A549 (cell line): ENCODE measurements at regions not wholly inside any gene's neighbourhood (a gene's known extent, or its start where the extent isn't known, plus 50 kb on each side); places are given as distances from the start of the nearest gene placed in this dataset.

Experiments
- ATAC-seq, 2 experiments: fragments of 200-7000 bp in 1 of 2; fragments of >200 bp in 1 of 2; cut with Nextera tagmentation in 1 of 2; cut with Tn5 transposase in 1 of 2; 3 replicates each; pipeline versions ENCODE4 v1.8.0 to v1.9.1; 2018 to 2020; ENCODE audit warnings: mild to moderate bottlenecking in 1 of 2, moderate library complexity in 1 of 2
- CTCF ChIA-PET: fragments of 300-600 bp; sonication (Branson Sonifier 250); formaldehyde crosslinking; extraction: SDS; loops from one replicate; lab custom pipeline; 2021; ENCODE audit warnings: antibody characterized with exemption, inconsistent platforms; lab: Yijun Ruan, JAX
- POLR2A ChIA-PET: fragments of 350-600 bp; formaldehyde crosslinking; extraction: SDS; loops from one replicate; lab custom pipeline; 2021; ENCODE audit warnings: antibody characterized with exemption, inconsistent platforms; lab: Yijun Ruan, JAX
- DNase-seq, 2 experiments: peaks; one replicate each; pipeline versions ENCODE4 v3.0.0 to v3.0.0-alpha.2; 2011 to 2016; ENCODE audit warnings: low read depth in 1 of 2, low spot score in 1 of 2
- FAIRE-seq: peaks from 2 replicates; lab custom pipeline; 2011; peaks lifted over from hg19 to GRCh38; lab: Jason Lieb, UNC
- H3K27ac ChIP-seq, 2 experiments: fragments of >200 bp; sonication (Bioruptor Twin); formaldehyde crosslinking; 3 replicates each; pipeline ENCODE4 v1.5.1; 2016 to 2017
- H3K4me1 ChIP-seq: fragments of >200 bp; sonication (Bioruptor Twin); formaldehyde crosslinking; 3 replicates; pipeline ENCODE4 v1.6.1; 2016
- H3K4me2 ChIP-seq: fragments of >200 bp; sonication (Bioruptor Twin); formaldehyde crosslinking; 3 replicates; pipeline ENCODE4 v1.6.1; 2016
- H3K4me3 ChIP-seq: fragments of >200 bp; sonication (Bioruptor Twin); formaldehyde crosslinking; 3 replicates; pipeline ENCODE4 v1.5.1; 2016
- H3K9me3 ChIP-seq: fragments of >200 bp; sonication (Bioruptor Twin); formaldehyde crosslinking; 3 replicates; pipeline ENCODE4 v1.6.1; 2016
- BHLHE40 ChIP-seq: IDR thresholded peaks from 2 replicates; pipeline ENCODE4 v1.6.1; 2012; ENCODE audit warnings: low read depth, low read length, inconsistent platforms
- CBX2 ChIP-seq: fragments of 200-600 bp; sonication (generic); IDR thresholded peaks from 2 replicates; pipeline ENCODE4 v1.6.1; 2016; ENCODE audit warnings: low read depth, mild to moderate bottlenecking, borderline replicate concordance
- CTCF ChIP-seq: fragments of >200 bp; sonication (Bioruptor Twin); formaldehyde crosslinking; IDR thresholded peaks from 3 replicates; pipeline ENCODE4 v1.5.1; 2016
- EP300 ChIP-seq, 2 experiments: fragments of >200 bp; sonication (Bioruptor Twin); formaldehyde crosslinking; IDR thresholded peaks; 2 replicates in 1 of 2; 3 replicates in 1 of 2; pipeline ENCODE4 v1.6.1; 2016 to 2017
- FOSB ChIP-seq: fragments of 250-450 bp; sonication (Bioruptor Pico); IDR thresholded peaks from 2 replicates; pipeline ENCODE4 v1.5.0; 2020; ENCODE audit warnings: mild to moderate bottlenecking, moderate library complexity
- HMGXB4 ChIP-seq: fragments of 250-450 bp; sonication (Bioruptor Pico); IDR thresholded peaks from 2 replicates; pipeline ENCODE4 v1.5.0; 2021; ENCODE audit warnings: mild to moderate bottlenecking, moderate library complexity, borderline replicate concordance
- HOXB5 ChIP-seq: fragments of 250-450 bp; sonication (Bioruptor Pico); IDR thresholded peaks from 2 replicates; pipeline ENCODE4 v1.5.0; 2020; ENCODE audit warnings: mild to moderate bottlenecking, moderate library complexity
- JUNB ChIP-seq: fragments of >200 bp; sonication (Bioruptor Twin); formaldehyde crosslinking; IDR thresholded peaks from 2 replicates; pipeline ENCODE4 v1.6.1; 2016
- MAFK ChIP-seq: fragments of 450-650 bp; IDR thresholded peaks from 2 replicates; pipeline ENCODE4 v1.6.1; 2014; ENCODE audit not compliant: partially characterized antibody
- MAX ChIP-seq: IDR thresholded peaks from 2 replicates; pipeline ENCODE4 v1.6.1; 2012
- NFE2L2 ChIP-seq: fragments of 150-350 bp; conservative IDR thresholded peaks from 2 replicates; pipeline ENCODE4 v1.6.1; 2014; ENCODE audit warnings: low read length
- PBX3 ChIP-seq: IDR thresholded peaks from 2 replicates; pipeline ENCODE4 v1.6.1; 2012
- RAD21 ChIP-seq, 2 experiments: fragments of >200 bp in 1 of 2; sonication (Bioruptor Twin) in 1 of 2; formaldehyde crosslinking in 1 of 2; IDR thresholded peaks in 1 of 2; conservative IDR thresholded peaks in 1 of 2; 2 replicates in 1 of 2; 3 replicates in 1 of 2; pipeline ENCODE4 v1.6.1; 2012 to 2018; ENCODE audit warnings: inconsistent platforms in 1 of 2
- RARB ChIP-seq: fragments of 250-450 bp; sonication (Bioruptor Pico); IDR thresholded peaks from 2 replicates; pipeline ENCODE4 v1.8.0; 2021; ENCODE audit warnings: mild to moderate bottlenecking, moderate library complexity
- RFX5 ChIP-seq: fragments of 450-650 bp; IDR thresholded peaks from 2 replicates; pipeline ENCODE4 v1.7.1; 2014; ENCODE audit warnings: antibody characterized with exemption, mild to moderate bottlenecking, moderate library complexity
- TFCP2L1 ChIP-seq: fragments of 250-450 bp; sonication (Bioruptor Pico); IDR thresholded peaks from 2 replicates; pipeline ENCODE4 v1.5.0; 2021; ENCODE audit warnings: mild to moderate bottlenecking
- ZNF302 ChIP-seq: fragments of 250-450 bp; sonication (Bioruptor Pico); IDR thresholded peaks from 2 replicates; pipeline ENCODE4 v1.9.0; 2021; ENCODE audit warnings: inconsistent platforms, mild to moderate bottlenecking, moderate library complexity
- WGBS: methylation state at CpG from one replicate; pipeline ENCODE4 v1.1.6; 2017; ENCODE audit errors: missing lambda C conversion rate; 5-methylcytosine and 5-hydroxymethylcytosine counted together

- TF ChIP-seq CTCF (no peak), RARB (CRISPR knock-in tag) (no peak), RAD21 (conservative IDR thresholded peaks at IDR 0.05 in 1 of 2, IDR thresholded peaks at IDR 0.05 in 1 of 2) (no peak)
Measured at GRCh38 chr3:18743761-18744160, 318.6 kb upstream of the SATB1 start (continued).

- DNase-seq: no peak
- ATAC-seq: no peak
- Histone ChIP-seq H3K4me1 (no peaks in the 10 kb centered on the region), H3K27ac (no peak overlapping the region), H3K9me3 (no peaks in the 10 kb centered on the region), H3K4me3 (no peak overlapping the region), H3K4me2 (no peak overlapping the region)
- no peak for TF ChIP-seq CBX2
- TF ChIP-seq TFCP2L1 (CRISPR knock-in tag): no peak
- TF ChIP-seq HOXB5: no peak
- no peak for TF ChIP-seq FOSB (CRISPR knock-in tag)
- TF ChIP-seq RARB (CRISPR knock-in tag): no peak
- no peak for TF ChIP-seq CTCF
- no peak for TF ChIP-seq EP300 (IDR thresholded peaks at IDR 0.05)
- no peak for TF ChIP-seq HMGXB4 (CRISPR knock-in tag)
- TF ChIP-seq PBX3: no peak
- no peak for TF ChIP-seq JUNB
- no peak for TF ChIP-seq ZNF302 (CRISPR knock-in tag)
- no peak for TF ChIP-seq NFE2L2
- TF ChIP-seq MAX: no peak
- no peak for TF ChIP-seq RFX5
- FAIRE-seq: no peak
- ChIA-PET CTCF (no interaction called here), POLR2A (no interaction called here)
- 36% methylated on average over 12 of the region's 12 CpGs for WGBS
Measured at GRCh38 chr3:18740631-18741583, 315.8 kb upstream of the SATB1 start.

GRCh38 chr3:18739099-18739433 is 313.9 kb upstream of the SATB1 start:
- no peaks in the 10 kb centered on the region for H3K9me3 ChIP-seq

More at GRCh38 chr3:18739099-18739433, 313.9 kb upstream of the SATB1 start:
- FAIRE-seq: no peak
- Histone ChIP-seq H3K4me1 (no peaks in the 10 kb centered on the region), H3K4me3 (no peak overlapping the region)
- POLR2A ChIA-PET: no interaction called here
- CTCF ChIA-PET: no interaction called here
- no peak for TF ChIP-seq BHLHE40
- TF ChIP-seq MAFK: no peak
- TF ChIP-seq, all 56 proteins: peak for 0
- DNase-seq (no peak), ATAC-seq (no peak)
- H3K27ac ChIP-seq: no peak overlapping the region
- H3K4me2 ChIP-seq: no peak overlapping the region
- WGBS: 2% methylated on average over 3 of the region's 3 CpGs
